Transverse colon (tissue), 4 donors: ENCODE measurements at regions not wholly inside any gene's neighbourhood (a gene's known extent, or its start where the extent isn't known, plus 50 kb on each side); places are given as distances from the start of the nearest gene placed in this dataset.

Experiments
- DNase-seq: peaks from one replicate; pipeline ENCODE4 v3.0.0-alpha.2; 2019
- H3K27ac ChIP-seq, 4 donors: fragments of 200-600 bp; sonication (generic); 2 replicates each; pipeline ENCODE4 v1.5.1; 2016 to 2018; ENCODE audit warnings: inconsistent platforms in 4 of 4
- H3K27me3 ChIP-seq: fragments of 200-600 bp; sonication (generic); 2 replicates; pipeline ENCODE4 v1.5.1; 2017; ENCODE audit warnings: inconsistent platforms
- H3K36me3 ChIP-seq, 4 donors: fragments of 200-600 bp; sonication (generic); 2 replicates each; pipeline ENCODE4 v1.5.1; 2017 to 2019; ENCODE audit warnings: inconsistent platforms in 4 of 4
- H3K4me1 ChIP-seq, 4 donors: fragments of 200-600 bp; sonication (generic); 2 replicates each; pipeline ENCODE4 v1.5.1; 2017 to 2020; ENCODE audit warnings: inconsistent platforms in 4 of 4
- H3K4me3 ChIP-seq, 4 donors: fragments of 200-600 bp; sonication (generic); 1 replicate in 1 of 4; 2 replicates in 3 of 4; pipeline versions ENCODE4 v1.5.1 to v1.6.1; 2017 to 2019; ENCODE audit warnings: inconsistent platforms in 4 of 4
- H3K9me3 ChIP-seq, 2 donors: fragments of 200-600 bp; sonication (generic); 2 replicates each; pipeline ENCODE4 v1.5.1; 2017 to 2019; ENCODE audit warnings: inconsistent platforms in 2 of 2
- CTCF ChIP-seq, 5 experiments: fragments of 200-600 bp in 3 of 5; fragments of 450-650 bp in 2 of 5; sonication (generic) in 3 of 5; IDR thresholded peaks; 1 replicate in 2 of 5; 2 replicates in 3 of 5; pipeline ENCODE4 v1.5.1; 2016 to 2017; ENCODE audit warnings: antibody characterized with exemption in 5 of 5, inconsistent platforms in 3 of 5, mild to moderate bottlenecking in 2 of 5, moderate library complexity in 1 of 5
- EP300 ChIP-seq: sonication (generic); formaldehyde crosslinking; IDR thresholded peaks from one replicate; pipeline ENCODE4 v1.6.1; 2017; ENCODE audit warnings: antibody characterized with exemption, low read depth
- POLR2A ChIP-seq: fragments of 450-650 bp; IDR thresholded peaks from one replicate; pipeline ENCODE4 v1.6.1; 2016; ENCODE audit warnings: antibody characterized with exemption, mild to moderate bottlenecking, moderate library complexity
- POLR2AphosphoS5 ChIP-seq, 3 donors: sonication (generic); formaldehyde crosslinking; IDR thresholded peaks; one replicate each; pipeline ENCODE4 v1.6.1; 2016; ENCODE audit warnings: antibody characterized with exemption in 3 of 3
- WGBS, 2 donors: methylation state at CpG; one replicate each; pipeline ENCODE4 v1.1.5; 2018; ENCODE audit warnings: low coverage in 1 of 2; 5-methylcytosine and 5-hydroxymethylcytosine counted together
- in situ Hi-C, 4 donors: fragments of 200-750 bp; cut with MboI; loops; one replicate each; pipeline versions ENCODE4 v1.15.0 to v1.15.1; 2017; ENCODE audit warnings: low sequenced_read_pairs in 3 of 4, low pct_ligation_motif_present in 1 of 4, low pct_unique_long_range_greater_than_20kb in 1 of 4
- intact Hi-C: fragments of 100-400 bp; cut with DNase I; formaldehyde crosslinking; loops from one replicate; pipeline ENCODE4 v1.15.1; 2023; ENCODE audit warnings: low total_unique reads

- no peak for DNase-seq
- Histone ChIP-seq H3K27me3 (no peaks in the 10 kb centered on the region), H3K36me3 (no peaks in the 10 kb centered on the region), H3K4me3 (no peak overlapping the region), H3K4me1 (no peaks in the 10 kb centered on the region), H3K27ac (no peak overlapping the region), H3K9me3 (no peaks in the 10 kb centered on the region)
- intact Hi-C loops: no loop called here
- in situ Hi-C loops: no loop called here
- WGBS, 2 donors: 68 to 82% methylated on average over 2 to 3 of the region's 3 CpGs
- TF ChIP-seq POLR2A: no peak
- TF ChIP-seq EP300: no peak
- no peak for TF ChIP-seq CTCF (IDR thresholded peaks at IDR 0.05)
- TF ChIP-seq POLR2AphosphoS5 (IDR thresholded peaks at IDR 0.05): no peak
These were observed 256.0 kb downstream of the ETS1 start for GRCh38 chr11:128331317-128331716.

- Histone ChIP-seq H3K4me3 (no peak overlapping the region), H3K27ac (no peak overlapping the region), H3K9me3 (no peaks in the 10 kb centered on the region), H3K27me3 (no peaks in the 10 kb centered on the region), H3K4me1 (no peaks in the 10 kb centered on the region), H3K36me3 (no peaks in the 10 kb centered on the region)
- in situ Hi-C loops: no loop called here
- DNase-seq: no peak
- WGBS, 2 donors: 83% methylated on average over 2 of the region's 2 CpGs; no CpG with 5 or more reads in 1 of the 2 donors
- TF ChIP-seq POLR2A (no peak), POLR2AphosphoS5 (IDR thresholded peaks at IDR 0.05) (no peak), CTCF (IDR thresholded peaks at IDR 0.05) (no peak), EP300 (no peak)
- intact Hi-C loops: no loop called here
These were observed 257.2 kb downstream of the ETS1 start for GRCh38 chr11:128330203-128330602.

- Histone ChIP-seq H3K27me3 (no peaks in the 10 kb centered on the region), H3K36me3 (no peaks in the 10 kb centered on the region), H3K4me3 (no peak overlapping the region), H3K4me1 (no peaks in the 10 kb centered on the region), H3K27ac (no peak overlapping the region), H3K9me3 (no peaks in the 10 kb centered on the region)
- in situ Hi-C loops (no loop called here), intact Hi-C loops (no loop called here)
- WGBS, 2 donors: 71 to 73% methylated on average over 3 to 9 of the region's 9 CpGs
- no peak for DNase-seq
- TF ChIP-seq EP300 (peak; percentile 17), CTCF (IDR thresholded peaks at IDR 0.05) (no peak)
These were observed 258.3 kb downstream of the ETS1 start for GRCh38 chr11:128328955-128329551.

DNA sequence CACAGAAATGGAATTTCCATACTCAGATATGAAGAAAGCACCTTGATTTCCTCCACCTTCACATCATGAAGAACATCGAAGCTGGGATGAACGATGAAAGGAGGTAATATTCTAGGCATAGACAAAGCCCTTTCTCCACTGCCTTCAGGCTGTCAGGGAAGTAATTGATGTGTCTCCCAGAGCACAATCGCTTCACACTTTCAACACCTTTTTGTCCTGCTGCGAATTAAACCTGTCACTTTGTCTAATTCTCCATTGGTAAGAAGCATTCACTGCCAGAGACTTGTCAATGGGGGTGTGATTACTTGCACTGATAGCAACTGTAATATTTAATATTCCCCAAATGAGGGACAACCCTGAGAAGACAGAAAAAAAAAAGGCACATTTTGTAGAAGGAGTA lies 260.1 kb downstream of the ETS1 start:
- in situ Hi-C loops (no loop called here), intact Hi-C loops (no loop called here)
- 94 to 96% methylated on average over 3 to 4 of the region's 4 CpGs for WGBS, 2 donors
- Histone ChIP-seq H3K9me3 (no peaks in the 10 kb centered on the region), H3K27ac (no peak overlapping the region), H3K36me3 (no peaks in the 10 kb centered on the region), H3K27me3 (no peaks in the 10 kb centered on the region), H3K4me1 (peaks cover 0 to 8% (median 2%) of the 10 kb centered on the region in 4 donors), H3K4me3 (no peak overlapping the region)
- DNase-seq: no peak
- TF ChIP-seq EP300 (no peak), CTCF (IDR thresholded peaks at IDR 0.05) (no peak), POLR2AphosphoS5 (IDR thresholded peaks at IDR 0.05) (no peak), POLR2A (no peak)
